Skeletal muscle tissue (tissue), 3 donors: ENCODE measurements at regions not wholly inside any gene's neighbourhood (a gene's known extent, or its start where the extent isn't known, plus 50 kb on each side); places are given as distances from the start of the nearest gene placed in this dataset.

Experiments used
- H3K27ac ChIP-seq: one replicate; pipeline ENCODE4 v1.7.0; 2013; ENCODE audit warnings: mild to moderate bottlenecking, low read depth, low read length, inconsistent platforms
- H3K27me3 ChIP-seq, 3 donors: one replicate each; pipeline ENCODE4 v1.7.0; 2013; ENCODE audit warnings: low read length in 3 of 3; ENCODE audit not compliant: control insufficient read depth in 3 of 3, insufficient read depth in 3 of 3
- H3K36me3 ChIP-seq, 3 donors: one replicate each; pipeline ENCODE4 v1.7.0; 2013; ENCODE audit warnings: low read length in 3 of 3; ENCODE audit not compliant: control insufficient read depth in 3 of 3, insufficient read depth in 3 of 3
- H3K4me1 ChIP-seq, 3 donors: one replicate each; pipeline ENCODE4 v1.7.0; 2013; ENCODE audit warnings: low read length in 3 of 3, mild to moderate bottlenecking in 3 of 3; ENCODE audit not compliant: control insufficient read depth in 3 of 3, insufficient read depth in 3 of 3
- H3K4me3 ChIP-seq, 3 donors: one replicate each; pipeline ENCODE4 v1.7.0; 2013; ENCODE audit warnings: low read length in 3 of 3
- H3K9ac ChIP-seq, 3 donors: one replicate each; pipeline ENCODE4 v1.7.0; 2013; ENCODE audit warnings: low read length in 3 of 3, mild to moderate bottlenecking in 3 of 3, moderate library complexity in 2 of 3, low read depth in 1 of 3
- H3K9me3 ChIP-seq, 3 donors: one replicate each; pipeline ENCODE4 v1.7.0; 2013; ENCODE audit warnings: low read length in 3 of 3; ENCODE audit not compliant: control insufficient read depth in 3 of 3
- donor health status: Osteomylitis.

- Histone ChIP-seq H3K9ac (no peak overlapping the region), H3K4me3 (no peak overlapping the region), H3K27me3 (no peaks in the 10 kb centered on the region), H3K4me1 (peaks cover 0 to 2% (median 0%) of the 10 kb centered on the region in 3 donors), H3K27ac (no peak overlapping the region), H3K9me3 (no peaks in the 10 kb centered on the region), H3K36me3 (no peaks in the 10 kb centered on the region)
Measured at GRCh38 chr2:19471491-19471890, 113.1 kb upstream of the OSR1 start.

GRCh38 chr2:19465978-19466377 lies 107.6 kb upstream of the OSR1 start:
- Histone ChIP-seq H3K27me3 (no peaks in the 10 kb centered on the region), H3K9me3 (no peaks in the 10 kb centered on the region), H3K9ac (no peak overlapping the region), H3K27ac (no peak overlapping the region), H3K4me1 (no peaks in the 10 kb centered on the region), H3K36me3 (no peaks in the 10 kb centered on the region), H3K4me3 (no peak overlapping the region)

GRCh38 chr2:19462256-19462645 lies 103.8 kb upstream of the OSR1 start:
- Histone ChIP-seq H3K27me3 (no peaks in the 10 kb centered on the region), H3K4me3 (no peak overlapping the region), H3K4me1 (peaks cover 0 to 9% (median 6%) of the 10 kb centered on the region in 3 donors), H3K9ac (no peak overlapping the region), H3K9me3 (no peaks in the 10 kb centered on the region), H3K27ac (no peak overlapping the region), H3K36me3 (no peaks in the 10 kb centered on the region)

GRCh38 chr2:19461504-19462255 lies 103.3 kb upstream of the OSR1 start:
- Histone ChIP-seq H3K4me1 (peaks cover 0 to 9% (median 6%) of the 10 kb centered on the region in 3 donors), H3K9me3 (no peaks in the 10 kb centered on the region), H3K27me3 (no peaks in the 10 kb centered on the region), H3K4me3 (no peak overlapping the region), H3K36me3 (no peaks in the 10 kb centered on the region), H3K9ac (no peak overlapping the region), H3K27ac (no peak overlapping the region)

- Histone ChIP-seq H3K4me1 (peaks cover 0 to 9% (median 6%) of the 10 kb centered on the region in 3 donors), H3K9ac (no peak overlapping the region), H3K27me3 (no peaks in the 10 kb centered on the region), H3K9me3 (no peaks in the 10 kb centered on the region), H3K36me3 (no peaks in the 10 kb centered on the region), H3K27ac (no peak overlapping the region), H3K4me3 (no peak overlapping the region)
Measured at GRCh38 chr2:19460761-19461160, 102.3 kb upstream of the OSR1 start.

- H3K4me3 ChIP-seq: no peak overlapping the region
- peaks cover 0 to 3% (median 0%) of the 10 kb centered on the region in 3 donors for H3K9me3 ChIP-seq
- no peaks in the 10 kb centered on the region for H3K27me3 ChIP-seq
- H3K9ac ChIP-seq: no peak overlapping the region
- H3K4me1 ChIP-seq: peaks cover 0 to 9% (median 6%) of the 10 kb centered on the region in 3 donors
- H3K36me3 ChIP-seq: no peaks in the 10 kb centered on the region
- H3K27ac ChIP-seq: no peak overlapping the region
Measured at GRCh38 chr2:19458427-19459003, 100.1 kb upstream of the OSR1 start.

- Histone ChIP-seq H3K4me3 (no peak overlapping the region), H3K9ac (no peak overlapping the region), H3K36me3 (no peaks in the 10 kb centered on the region), H3K27ac (no peak overlapping the region), H3K9me3 (peaks cover 0 to 3% (median 0%) of the 10 kb centered on the region in 3 donors), H3K4me1 (peaks cover 0 to 9% (median 6%) of the 10 kb centered on the region in 3 donors), H3K27me3 (no peaks in the 10 kb centered on the region)
Measured at GRCh38 chr2:19457809-19458208, 99.4 kb upstream of the OSR1 start.

GRCh38 chr2:19456705-19457309 lies 98.4 kb upstream of the OSR1 start:
- Histone ChIP-seq H3K27ac (no peak overlapping the region), H3K27me3 (no peaks in the 10 kb centered on the region), H3K4me1 (peaks cover 0 to 9% (median 6%) of the 10 kb centered on the region in 3 donors), H3K36me3 (no peaks in the 10 kb centered on the region), H3K9me3 (peaks cover 0 to 3% (median 0%) of the 10 kb centered on the region in 3 donors), H3K9ac (no peak overlapping the region), H3K4me3 (no peak overlapping the region)

GRCh38 chr2:19454125-19454524 lies 95.7 kb upstream of the OSR1 start:
- Histone ChIP-seq H3K9ac (no peak overlapping the region), H3K9me3 (peaks cover 0 to 3% (median 3%) of the 10 kb centered on the region in 3 donors), H3K27ac (no peak overlapping the region), H3K4me3 (no peak overlapping the region), H3K4me1 (peaks cover 0 to 9% (median 6%) of the 10 kb centered on the region in 3 donors), H3K36me3 (no peaks in the 10 kb centered on the region), H3K27me3 (no peaks in the 10 kb centered on the region)

GRCh38 chr2:19442731-19443130 lies 84.3 kb upstream of the OSR1 start:
- Histone ChIP-seq H3K36me3 (no peaks in the 10 kb centered on the region), H3K4me1 (no peaks in the 10 kb centered on the region), H3K4me3 (no peak overlapping the region), H3K9me3 (no peaks in the 10 kb centered on the region), H3K27me3 (no peaks in the 10 kb centered on the region), H3K9ac (no peak overlapping the region), H3K27ac (no peak overlapping the region)
